ENCODE measurements at regions not wholly inside any gene's neighbourhood (a gene's known extent, or its start where the extent isn't known, plus 50 kb on each side); places are given as distances from the start of the nearest gene placed in this dataset.

- Histone ChIP-seq H3K4me1 (ENCODE audit: control insufficient read depth, low read length) (peaks cover 81% of the 10 kb centered on the region), H3K36me3 (ENCODE audit: control insufficient read depth, low read length) (peaks cover 19% of the 10 kb centered on the region), H3K27ac (ENCODE audit: low read depth, low read length) (peak overlapping the region; percentile 97), H3K27me3 (ENCODE audit: control insufficient read depth, low read length) (no peaks in the 10 kb centered on the region), H3K79me2 (ENCODE audit: control insufficient read depth, low read length) (no peaks in the 10 kb centered on the region), H3F3A (ENCODE audit: control insufficient read depth, insufficient read depth) (peaks cover 24% of the 10 kb centered on the region), H3K4me2 (ENCODE audit: low read length) (peak overlapping the region; percentile 45), H3K4me3 (ENCODE audit: low read length) (peak overlapping the region; percentile 43), H3K9me3 (ENCODE audit: control insufficient read depth, insufficient read depth, low read length) (no peaks in the 10 kb centered on the region), H4K20me1 (ENCODE audit: control insufficient read depth, insufficient read depth, low read depth, low read length) (no peaks in the 10 kb centered on the region), H3K9me2 (replicated peaks; ENCODE audit: control insufficient read depth, low read length) (no peaks in the 10 kb centered on the region)
- TF ChIP-seq EZH2phosphoT487 (IDR thresholded peaks at IDR 0.05; ENCODE audit: borderline replicate concordance, low read length): no peak
- TF ChIP-seq, protein P1, sequence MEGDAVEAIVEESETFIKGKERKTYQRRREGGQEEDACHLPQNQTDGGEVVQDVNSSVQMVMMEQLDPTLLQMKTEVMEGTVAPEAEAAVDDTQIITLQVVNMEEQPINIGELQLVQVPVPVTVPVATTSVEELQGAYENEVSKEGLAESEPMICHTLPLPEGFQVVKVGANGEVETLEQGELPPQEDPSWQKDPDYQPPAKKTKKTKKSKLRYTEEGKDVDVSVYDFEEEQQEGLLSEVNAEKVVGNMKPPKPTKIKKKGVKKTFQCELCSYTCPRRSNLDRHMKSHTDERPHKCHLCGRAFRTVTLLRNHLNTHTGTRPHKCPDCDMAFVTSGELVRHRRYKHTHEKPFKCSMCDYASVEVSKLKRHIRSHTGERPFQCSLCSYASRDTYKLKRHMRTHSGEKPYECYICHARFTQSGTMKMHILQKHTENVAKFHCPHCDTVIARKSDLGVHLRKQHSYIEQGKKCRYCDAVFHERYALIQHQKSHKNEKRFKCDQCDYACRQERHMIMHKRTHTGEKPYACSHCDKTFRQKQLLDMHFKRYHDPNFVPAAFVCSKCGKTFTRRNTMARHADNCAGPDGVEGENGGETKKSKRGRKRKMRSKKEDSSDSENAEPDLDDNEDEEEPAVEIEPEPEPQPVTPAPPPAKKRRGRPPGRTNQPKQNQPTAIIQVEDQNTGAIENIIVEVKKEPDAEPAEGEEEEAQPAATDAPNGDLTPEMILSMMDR (IDR thresholded peaks at IDR 0.05; ENCODE audit: low read depth, low read length, poor library complexity, severe bottlenecking): no peak
Measured at GRCh38 chr2:8231902-8232301, 450.0 kb upstream of the ID2 start.

GRCh38 chr2:8232871-8233270 lies 449.0 kb upstream of the ID2 start:
- TF ChIP-seq EZH2phosphoT487 (IDR thresholded peaks at IDR 0.05; ENCODE audit: borderline replicate concordance, low read length): no peak
- TF ChIP-seq, protein P1 (IDR thresholded peaks at IDR 0.05; ENCODE audit: low read depth, low read length, poor library complexity, severe bottlenecking): no peak
- peaks cover 89% of the 10 kb centered on the region for H3K4me1 ChIP-seq (ENCODE audit: control insufficient read depth, low read length)
- no peaks in the 10 kb centered on the region for H3K9me2 ChIP-seq (replicated peaks; ENCODE audit: control insufficient read depth, low read length)
- no peak overlapping the region for H3K4me3 ChIP-seq (ENCODE audit: low read length)
- H3K27ac ChIP-seq (ENCODE audit: low read depth, low read length): peak overlapping the region; percentile 97
- H3K27me3 ChIP-seq (ENCODE audit: control insufficient read depth, low read length): no peaks in the 10 kb centered on the region
- peaks cover 25% of the 10 kb centered on the region for H3F3A ChIP-seq (ENCODE audit: control insufficient read depth, insufficient read depth)
- no peak overlapping the region for H3K4me2 ChIP-seq (ENCODE audit: low read length)
- H3K36me3 ChIP-seq (ENCODE audit: control insufficient read depth, low read length): peaks cover 19% of the 10 kb centered on the region
- H4K20me1 ChIP-seq (ENCODE audit: control insufficient read depth, insufficient read depth, low read depth, low read length): no peaks in the 10 kb centered on the region
- no peaks in the 10 kb centered on the region for H3K9me3 ChIP-seq (ENCODE audit: control insufficient read depth, insufficient read depth, low read length)
- no peaks in the 10 kb centered on the region for H3K79me2 ChIP-seq (ENCODE audit: control insufficient read depth, low read length)

- H3K9me3 ChIP-seq (ENCODE audit: control insufficient read depth, insufficient read depth, low read length): no peaks in the 10 kb centered on the region
- peaks cover 25% of the 10 kb centered on the region for H3F3A ChIP-seq (ENCODE audit: control insufficient read depth, insufficient read depth)
- peak overlapping the region; percentile 91 for H3K4me2 ChIP-seq (ENCODE audit: low read length)
- H3K79me2 ChIP-seq (ENCODE audit: control insufficient read depth, low read length): no peaks in the 10 kb centered on the region
- peak overlapping the region; percentile 97 for H3K27ac ChIP-seq (ENCODE audit: low read depth, low read length)
- H3K27me3 ChIP-seq (ENCODE audit: control insufficient read depth, low read length): no peaks in the 10 kb centered on the region
- no peaks in the 10 kb centered on the region for H4K20me1 ChIP-seq (ENCODE audit: control insufficient read depth, insufficient read depth, low read depth, low read length)
- peaks cover 19% of the 10 kb centered on the region for H3K36me3 ChIP-seq (ENCODE audit: control insufficient read depth, low read length)
- peaks cover 98% of the 10 kb centered on the region for H3K4me1 ChIP-seq (ENCODE audit: control insufficient read depth, low read length)
- H3K4me3 ChIP-seq (ENCODE audit: low read length): peak overlapping the region; percentile 68
- TF ChIP-seq, protein P1 (IDR thresholded peaks at IDR 0.05; ENCODE audit: low read depth, low read length, poor library complexity, severe bottlenecking): no peak
- TF ChIP-seq EZH2phosphoT487 (IDR thresholded peaks at IDR 0.05; ENCODE audit: borderline replicate concordance, low read length): no peak
- no peaks in the 10 kb centered on the region for H3K9me2 ChIP-seq (replicated peaks; ENCODE audit: control insufficient read depth, low read length)
Measured at GRCh38 chr2:8234253-8234652, 447.6 kb upstream of the ID2 start.

Data from DOHH2 (cell line).